ENCODE measurements at regions not wholly inside any gene's neighbourhood (a gene's known extent, or its start where the extent isn't known, plus 50 kb on each side); places are given as distances from the start of the nearest gene placed in this dataset.

GRCh38 chr2:81734981-81735380 is 1430.4 kb upstream of the LRRTM1 start:
- TF ChIP-seq SUZ12 (IDR thresholded peaks at IDR 0.05; ENCODE audit: extremely low read depth, insufficient read depth, insufficient read length) (no peak), YY1 (IDR thresholded peaks at IDR 0.05; ENCODE audit: insufficient read depth, insufficient read length) (no peak)

Measured in NT2/D1 (cell line).